NT2/D1 (cell line): ENCODE measurements at regions not wholly inside any gene's neighbourhood (a gene's known extent, or its start where the extent isn't known, plus 50 kb on each side); places are given as distances from the start of the nearest gene placed in this dataset.

Experiments used
- DNase-seq: peaks from one replicate; pipeline ENCODE4 v3.0.0-alpha.2; 2011; ENCODE audit warnings: low read depth, low spot score
- H3K27me3 ChIP-seq: 2 replicates; pipeline ENCODE4 v1.6.0; 2011; ENCODE audit warnings: mild to moderate bottlenecking; ENCODE audit not compliant: insufficient read length, insufficient read depth
- H3K36me3 ChIP-seq: 2 replicates; pipeline ENCODE4 v1.6.1; 2011; ENCODE audit warnings: mild to moderate bottlenecking, low read length, mixed read lengths; ENCODE audit not compliant: insufficient read depth, insufficient read length
- H3K4me1 ChIP-seq: 2 replicates; pipeline ENCODE4 v1.5.1; 2011; ENCODE audit not compliant: insufficient read depth, insufficient read length
- H3K4me3 ChIP-seq: 2 replicates; pipeline ENCODE4 v1.5.1; 2011; ENCODE audit warnings: low read depth; ENCODE audit not compliant: insufficient read length
- H3K9ac ChIP-seq: 2 replicates; pipeline ENCODE4 v1.6.0; 2011; ENCODE audit warnings: low read depth; ENCODE audit not compliant: insufficient read length
- H3K9me3 ChIP-seq: 2 replicates; pipeline ENCODE4 v1.5.1; 2011; ENCODE audit warnings: mild to moderate bottlenecking, low read length; ENCODE audit not compliant: insufficient read depth
- SUZ12 ChIP-seq: IDR thresholded peaks from 2 replicates; pipeline ENCODE4 v1.6.1; 2011; ENCODE audit not compliant: insufficient read length, insufficient read depth; ENCODE audit errors: extremely low read depth
- YY1 ChIP-seq: IDR thresholded peaks from 2 replicates; pipeline ENCODE4 v1.6.1; 2011; ENCODE audit not compliant: insufficient read length, insufficient read depth
- ZNF274 ChIP-seq: IDR thresholded peaks from 2 replicates; pipeline ENCODE4 v1.6.1; 2011; ENCODE audit warnings: mild to moderate bottlenecking, low read depth, low read length

DNA sequence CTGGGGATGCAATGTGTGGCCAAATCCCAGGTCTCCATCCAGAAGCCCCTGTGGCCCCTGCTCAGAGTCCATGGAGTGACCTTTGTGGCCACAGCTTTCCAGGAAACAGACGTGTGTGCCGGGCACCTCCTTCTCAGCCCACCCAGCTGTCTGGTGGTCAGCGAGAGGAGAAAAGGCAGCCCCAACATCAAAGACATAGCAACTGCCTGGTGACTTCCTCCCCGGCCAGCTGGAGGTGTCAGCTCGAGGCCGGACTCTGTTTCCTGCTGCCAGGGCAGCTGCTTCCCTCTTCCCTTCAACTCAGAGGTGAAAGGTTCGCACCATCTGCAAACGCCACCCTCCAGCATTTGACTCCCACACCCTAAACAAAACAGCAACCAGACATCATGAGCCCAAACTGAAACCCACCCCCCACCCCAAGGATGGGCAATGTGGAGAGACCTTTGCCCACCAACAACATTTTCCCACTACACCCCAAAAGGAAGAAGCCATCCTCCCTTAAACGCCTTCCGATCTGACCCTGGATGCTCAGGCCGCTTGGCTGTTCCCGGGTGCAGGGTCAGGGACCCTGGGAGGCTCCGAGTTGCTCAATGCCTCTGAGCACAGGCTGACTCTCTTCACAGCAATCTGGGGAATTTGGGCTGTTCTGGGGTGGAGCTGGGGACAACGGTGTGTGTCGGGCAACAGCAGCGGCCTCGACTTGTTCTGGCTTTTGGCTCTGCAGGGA is 162.3 kb downstream of the PSMG1 start:
- no peak for TF ChIP-seq YY1
- no peak for TF ChIP-seq SUZ12
- TF ChIP-seq ZNF274: no peak
- Histone ChIP-seq H3K9me3 (no peaks in the 10 kb centered on the region; the same call in 1 of the 2 replicates), H3K27me3 (no peaks in the 10 kb centered on the region), H3K36me3 (no peaks in the 10 kb centered on the region), H3K4me1 (peaks cover 12% of the 10 kb centered on the region), H3K4me3 (no peak overlapping the region), H3K9ac (no peak overlapping the region)
- no peak for DNase-seq

DNA sequence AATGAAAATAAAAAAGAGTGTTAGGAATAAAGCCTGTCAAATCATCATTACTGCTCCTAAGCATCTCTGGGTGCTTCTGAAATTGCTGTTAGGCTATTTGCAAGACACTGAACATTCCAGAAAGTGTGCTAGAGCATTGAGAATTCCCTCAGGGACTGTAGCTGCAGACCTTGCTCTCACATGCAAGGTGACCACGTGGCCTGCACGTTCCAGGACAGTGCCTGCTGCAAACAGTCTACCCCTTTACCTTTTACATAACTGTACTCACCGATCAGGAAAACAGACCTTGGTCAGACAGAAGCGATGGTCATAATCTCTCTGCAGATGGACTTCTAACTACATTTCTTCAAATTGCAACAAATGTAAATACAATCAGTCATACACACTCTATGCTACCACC is 164.5 kb downstream of the PSMG1 start:
- Histone ChIP-seq H3K9ac (no peak overlapping the region), H3K36me3 (no peaks in the 10 kb centered on the region), H3K4me3 (no peak overlapping the region), H3K27me3 (no peaks in the 10 kb centered on the region), H3K9me3 (no peaks in the 10 kb centered on the region), H3K4me1 (peaks cover 12% of the 10 kb centered on the region)
- no peak for TF ChIP-seq ZNF274
- no peak for TF ChIP-seq YY1
- no peak for TF ChIP-seq SUZ12
- DNase-seq: no peak

DNA sequence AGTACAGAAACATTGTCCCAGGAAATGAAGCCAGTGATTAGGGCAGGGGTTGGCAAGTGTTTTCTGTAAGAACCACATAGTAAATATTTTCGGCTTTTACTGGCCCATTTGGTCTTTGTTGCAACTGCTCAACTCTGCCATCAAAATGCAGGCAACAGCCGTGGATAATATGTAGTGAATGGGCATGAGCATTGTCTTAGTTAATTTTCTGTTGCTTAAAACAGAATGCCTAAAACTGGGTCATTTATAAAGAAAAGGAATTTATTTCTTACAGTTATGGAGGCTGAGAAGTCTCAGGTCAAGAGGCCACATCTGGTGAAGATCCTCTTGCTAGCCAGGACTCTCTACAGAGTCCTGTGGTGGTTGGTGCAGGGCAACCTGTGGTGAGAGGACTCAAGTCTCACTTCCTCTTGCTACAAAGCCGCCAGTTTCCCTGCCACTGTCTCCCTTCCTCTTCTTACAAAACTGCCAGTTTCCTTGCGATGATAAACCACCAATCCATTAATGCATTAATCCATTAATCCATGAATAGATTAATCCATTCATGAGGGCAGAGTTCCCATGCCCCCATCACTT is 166.4 kb downstream of the PSMG1 start:
- Histone ChIP-seq H3K4me3 (no peak overlapping the region), H3K27me3 (no peaks in the 10 kb centered on the region), H3K4me1 (peaks cover 6% of the 10 kb centered on the region), H3K9me3 (no peaks in the 10 kb centered on the region; the same call in 1 of the 2 replicates), H3K36me3 (no peaks in the 10 kb centered on the region), H3K9ac (no peak overlapping the region)
- no peak for TF ChIP-seq YY1
- no peak for TF ChIP-seq SUZ12
- no peak for DNase-seq

DNA sequence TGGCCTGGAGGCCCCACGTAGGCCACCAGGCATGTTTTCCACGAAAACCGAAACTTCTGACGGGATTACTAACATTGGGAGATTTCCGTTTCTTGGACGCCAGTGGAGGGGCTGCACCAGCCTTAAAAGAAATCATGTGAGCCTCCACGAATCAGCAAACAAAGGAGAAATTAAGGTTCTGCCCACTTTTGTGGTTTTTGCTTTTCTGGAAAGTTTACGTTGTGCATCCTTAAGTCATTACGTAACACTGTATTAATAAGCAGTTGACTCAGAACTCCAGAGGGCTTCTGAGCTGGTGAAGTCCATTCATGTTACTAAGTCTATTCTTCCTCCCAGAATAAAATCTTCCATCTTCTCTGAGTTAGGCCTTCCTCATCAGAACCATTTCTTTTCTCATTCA is 168.5 kb downstream of the PSMG1 start:
- no peak overlapping the region for H3K9ac ChIP-seq
- H3K27me3 ChIP-seq: no peaks in the 10 kb centered on the region
- H3K9me3 ChIP-seq: no peaks in the 10 kb centered on the region; the same call in 1 of the 2 replicates
- TF ChIP-seq SUZ12: no peak
- TF ChIP-seq ZNF274: no peak
- no peak for TF ChIP-seq YY1
- DNase-seq: no peak
- no peaks in the 10 kb centered on the region for H3K4me1 ChIP-seq
- no peaks in the 10 kb centered on the region for H3K36me3 ChIP-seq
- no peak overlapping the region for H3K4me3 ChIP-seq

DNA sequence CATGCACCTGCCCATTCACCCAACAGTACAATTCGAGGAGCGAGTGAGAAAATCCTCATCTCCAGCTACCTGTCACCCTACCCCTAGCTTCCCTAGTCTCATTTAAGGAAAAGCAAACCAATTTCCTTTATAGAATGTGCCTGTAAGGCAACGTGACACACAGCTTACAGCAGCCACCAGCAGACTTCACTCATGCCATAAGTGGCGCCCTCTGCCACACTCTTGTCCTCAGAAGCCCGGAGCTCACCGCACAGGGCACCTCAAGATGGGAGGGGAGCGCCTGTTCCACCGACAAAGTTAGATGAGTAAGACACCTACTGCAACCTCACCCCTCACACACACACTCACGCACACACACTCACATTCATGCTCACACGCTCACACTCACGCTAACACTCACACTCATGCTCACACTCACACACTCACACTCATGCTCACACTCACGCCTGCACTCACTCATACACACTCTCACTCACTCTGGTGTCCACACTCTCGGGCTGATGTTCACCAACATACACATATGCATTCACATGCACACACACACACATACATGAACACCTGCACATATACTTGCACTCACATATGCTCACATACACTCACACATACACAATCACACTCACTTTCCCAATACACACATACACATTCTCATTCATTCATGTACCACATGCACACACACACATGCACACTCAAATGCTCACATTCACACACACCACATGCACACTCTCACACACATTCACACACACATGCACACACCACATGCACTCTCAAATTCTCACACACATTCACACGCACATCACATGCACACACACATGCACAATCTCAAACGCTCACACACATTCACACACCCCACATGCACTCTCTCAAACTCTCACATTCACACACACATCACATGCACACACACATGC is 170.7 kb downstream of the PSMG1 start:
- no peak for DNase-seq
- Histone ChIP-seq H3K36me3 (no peaks in the 10 kb centered on the region), H3K9ac (no peak overlapping the region), H3K4me3 (no peak overlapping the region), H3K27me3 (no peaks in the 10 kb centered on the region), H3K4me1 (no peaks in the 10 kb centered on the region), H3K9me3 (no peaks in the 10 kb centered on the region; the same call in 1 of the 2 replicates)
- TF ChIP-seq SUZ12 (no peak), ZNF274 (no peak), YY1 (no peak)

DNA sequence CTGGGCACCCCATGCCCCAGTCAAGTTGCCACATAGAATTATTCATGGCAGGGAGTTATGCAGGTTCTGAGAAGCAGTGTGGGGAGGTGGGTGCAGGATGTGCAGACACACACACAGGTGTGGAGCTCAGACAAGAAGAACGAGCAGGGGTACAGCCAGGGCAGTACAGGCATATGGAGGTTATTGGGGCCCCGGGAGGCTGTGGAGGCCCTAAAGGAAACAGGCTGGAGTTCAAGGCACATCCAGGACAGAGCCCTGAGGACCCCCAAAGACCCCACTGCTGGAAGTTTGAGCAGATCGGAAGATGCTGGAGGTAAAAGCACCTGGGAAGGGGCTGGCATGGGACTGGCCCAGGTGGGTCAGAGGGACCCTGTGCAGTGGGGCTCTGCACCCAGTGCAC is 171.3 kb downstream of the PSMG1 start:
- Histone ChIP-seq H3K4me3 (no peak overlapping the region), H3K4me1 (no peaks in the 10 kb centered on the region), H3K27me3 (no peaks in the 10 kb centered on the region), H3K9ac (no peak overlapping the region), H3K36me3 (no peaks in the 10 kb centered on the region), H3K9me3 (no peaks in the 10 kb centered on the region; the same call in 1 of the 2 replicates)
- no peak for DNase-seq
- TF ChIP-seq ZNF274 (no peak), SUZ12 (no peak), YY1 (no peak)
